Stimulated activated CD4-positive, alpha-beta T cell treated with anti-CD3 and anti-CD28 coated beads, Interleukin-2, amount 100 ng/mL, for 4 hours (primary cell): ENCODE measurements at regions not wholly inside any gene's neighbourhood (a gene's known extent, or its start where the extent isn't known, plus 50 kb on each side); places are given as distances from the start of the nearest gene placed in this dataset.

Experiments
- DNase-seq: peaks from one replicate; pipeline ENCODE4 v3.0.0-alpha.2; 2020; ENCODE audit warnings: low read depth

DNA sequence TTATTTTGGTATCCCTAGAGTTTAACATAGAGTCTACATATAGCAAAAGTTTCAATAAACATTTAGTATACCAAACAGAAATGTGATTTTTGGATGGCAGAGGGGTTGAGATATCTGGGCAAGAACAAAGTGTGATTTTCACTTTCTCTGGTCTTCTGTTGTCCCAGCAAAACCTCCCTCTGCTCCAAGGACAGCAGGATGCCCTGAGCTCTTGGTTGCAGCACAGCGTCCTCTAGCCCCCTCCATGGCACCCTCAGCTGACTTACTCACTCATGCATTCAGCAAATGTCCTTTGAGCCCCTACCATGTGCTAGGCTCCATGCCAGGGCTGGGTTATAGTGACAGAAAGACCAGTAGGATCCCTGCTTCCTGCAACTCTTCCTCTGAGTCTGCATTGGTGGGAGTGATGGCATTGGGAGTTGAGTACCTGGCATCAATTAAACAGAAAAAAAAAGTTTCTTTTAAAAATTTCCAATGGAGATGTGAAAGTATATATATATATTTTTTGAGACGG is 104.8 kb upstream of the UBL3 start:
- no peak for DNase-seq

DNA sequence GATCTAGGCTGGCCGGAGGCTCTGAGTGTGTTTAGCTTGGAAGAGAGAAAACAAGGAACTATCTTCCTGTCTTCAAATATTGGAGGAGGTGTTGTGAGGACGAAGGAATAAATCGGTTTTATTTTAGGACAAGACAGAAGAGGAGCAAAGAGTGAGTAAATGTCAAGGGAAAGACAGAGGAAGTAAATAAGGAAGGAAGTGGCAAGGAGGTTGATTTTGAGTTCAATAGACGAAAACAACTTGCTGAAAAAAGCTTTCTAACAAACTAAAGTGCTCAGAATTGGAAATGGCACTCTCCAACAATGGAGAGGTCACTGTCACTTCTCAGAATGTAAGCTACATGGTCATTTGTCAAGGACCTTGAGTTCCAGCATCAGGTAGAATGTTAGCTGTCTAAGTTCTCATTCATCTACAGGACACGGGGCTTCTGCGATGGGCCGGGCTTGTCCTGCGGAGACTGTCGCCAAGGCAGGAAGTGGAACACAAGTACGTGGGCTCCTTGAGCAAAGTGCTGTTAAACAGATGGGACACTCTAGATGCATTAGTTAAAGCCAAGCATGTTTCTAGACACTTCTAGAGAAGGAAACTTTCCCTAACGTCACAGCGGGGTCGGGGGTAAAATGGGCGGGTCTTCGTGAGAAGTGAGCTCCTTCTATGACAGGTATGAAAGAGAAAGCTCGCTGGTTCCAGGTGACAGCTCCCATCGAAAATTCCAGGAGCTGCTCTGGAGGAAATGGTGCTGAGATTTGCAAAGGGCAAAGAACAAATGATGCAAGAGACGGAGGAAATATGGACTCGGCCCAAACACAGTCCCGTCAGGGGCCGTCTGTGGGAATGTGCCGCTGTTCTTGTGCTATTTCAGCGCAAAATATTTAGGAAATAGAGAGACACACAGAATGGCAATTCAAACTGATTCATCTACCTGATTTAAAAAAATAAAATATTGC is 103.9 kb upstream of the UBL3 start:
- peak; percentile 31 for DNase-seq

DNA sequence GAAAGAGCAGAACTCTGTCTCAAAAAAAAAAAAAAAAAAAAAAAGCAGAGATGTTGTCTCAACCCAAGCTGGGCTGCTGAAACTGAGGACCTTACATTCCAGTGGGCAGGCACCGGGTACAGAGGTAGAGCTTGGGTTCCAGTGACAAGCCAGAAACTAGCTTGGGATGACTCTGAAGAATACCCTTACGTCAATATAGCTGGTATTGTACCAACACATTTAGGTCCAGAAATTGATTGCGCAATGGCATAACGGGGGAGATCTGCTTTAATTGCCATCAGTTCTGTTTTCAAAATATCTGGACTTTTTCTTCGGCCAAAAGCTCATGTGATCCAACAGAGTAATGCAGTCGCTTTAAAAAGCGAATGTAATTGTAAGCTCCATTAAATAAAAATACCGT is 103.1 kb upstream of the UBL3 start:
- DNase-seq = no peak

DNA sequence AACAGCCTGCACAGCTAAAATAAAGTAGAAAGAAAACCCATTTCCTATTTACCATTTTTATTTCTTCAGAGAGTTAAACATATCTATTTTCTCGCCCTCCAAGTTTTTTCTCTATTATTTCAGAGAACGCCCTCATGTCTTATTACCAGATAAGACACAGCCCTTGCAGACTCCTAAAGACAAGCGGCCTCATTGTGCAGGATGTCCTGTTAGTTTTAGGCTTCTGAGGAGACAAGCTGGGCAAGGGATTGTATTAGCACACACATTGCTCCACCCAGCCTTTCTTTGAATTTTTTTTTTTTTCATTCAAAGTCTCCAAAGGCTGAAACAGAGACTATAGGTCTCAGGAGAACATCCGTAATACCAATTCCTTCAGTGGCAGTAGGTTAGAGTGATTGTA is 101.8 kb upstream of the UBL3 start:
- no peak for DNase-seq

DNA sequence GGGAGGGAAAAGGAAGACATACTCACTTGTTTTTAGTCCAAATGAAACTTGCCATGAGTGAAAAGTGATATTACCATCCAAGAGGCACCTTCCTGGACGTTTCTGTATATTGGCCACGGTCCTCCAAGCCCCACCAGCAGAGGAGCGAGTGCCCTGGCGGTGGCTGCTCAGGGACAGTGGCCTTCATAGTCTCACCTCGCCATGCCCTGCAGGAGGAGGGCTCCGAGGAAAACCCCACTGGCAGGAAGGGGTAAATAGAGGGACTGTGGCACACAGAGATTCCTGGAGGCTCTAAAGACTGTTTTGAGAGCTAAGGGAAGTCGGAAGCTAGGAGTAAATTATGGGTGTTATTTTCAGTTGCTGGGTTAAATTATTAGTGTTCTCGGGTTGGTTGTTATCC is 98.4 kb upstream of the UBL3 start:
- no peak for DNase-seq

DNA sequence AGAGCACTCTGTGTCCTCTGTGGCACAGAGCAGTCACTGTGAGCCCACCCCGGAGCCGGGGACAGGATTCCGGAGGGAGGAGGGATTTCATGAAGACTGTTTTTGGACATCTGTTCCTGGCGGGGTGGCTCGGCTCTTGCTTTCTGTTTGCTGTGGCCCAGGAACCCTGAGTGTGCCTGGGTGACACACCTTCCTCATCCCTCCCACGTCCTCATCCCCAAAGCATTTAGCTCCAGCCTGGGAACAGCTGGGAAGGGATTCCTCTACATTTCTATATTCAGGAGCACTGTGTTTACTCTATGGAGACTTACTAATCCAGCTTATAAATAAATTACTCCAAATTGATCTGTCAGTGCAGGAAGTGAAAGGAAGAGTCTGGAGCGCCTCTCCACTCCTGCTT is 97.8 kb upstream of the UBL3 start:
- DNase-seq = no peak

DNA sequence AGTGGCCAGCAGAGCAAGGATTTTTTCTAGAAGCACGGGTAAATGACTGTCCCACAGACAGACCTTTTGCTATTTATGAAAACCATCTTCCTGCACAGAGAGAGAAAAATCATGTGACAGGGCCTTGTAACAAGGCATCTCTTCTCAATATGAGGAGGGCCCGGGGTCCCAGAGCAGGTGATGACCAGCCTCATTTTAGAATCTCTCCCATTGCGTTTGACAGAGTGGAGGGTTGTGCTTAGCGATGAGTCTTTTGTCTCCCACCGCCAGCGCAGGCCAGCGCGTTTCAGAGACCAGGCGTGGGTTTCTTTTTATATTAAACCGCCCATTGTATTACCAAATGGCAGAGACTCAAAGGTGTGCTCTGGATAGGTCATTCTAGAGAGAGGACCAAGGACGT is 97.4 kb upstream of the UBL3 start:
- no peak for DNase-seq

DNA sequence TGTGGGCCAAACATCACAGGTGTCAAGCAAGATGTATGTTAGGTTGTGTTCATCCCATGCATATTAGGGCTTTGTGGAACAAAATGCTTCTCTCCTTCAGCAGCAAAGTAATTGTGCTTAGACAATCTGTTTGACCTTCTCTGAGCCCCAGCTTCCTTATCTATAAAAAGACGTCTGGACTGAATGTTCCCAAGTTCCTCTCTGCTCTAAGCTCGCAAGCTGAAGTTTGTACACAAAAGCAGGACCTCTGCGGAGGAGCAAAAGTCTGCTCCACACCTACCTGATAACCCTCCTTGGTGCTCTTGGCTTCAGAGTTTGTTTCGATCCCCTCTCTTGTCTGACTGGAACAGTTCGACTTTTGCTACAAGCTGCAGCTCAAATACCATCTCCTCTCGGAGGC is 95.7 kb upstream of the UBL3 start:
- DNase-seq = no peak

DNA sequence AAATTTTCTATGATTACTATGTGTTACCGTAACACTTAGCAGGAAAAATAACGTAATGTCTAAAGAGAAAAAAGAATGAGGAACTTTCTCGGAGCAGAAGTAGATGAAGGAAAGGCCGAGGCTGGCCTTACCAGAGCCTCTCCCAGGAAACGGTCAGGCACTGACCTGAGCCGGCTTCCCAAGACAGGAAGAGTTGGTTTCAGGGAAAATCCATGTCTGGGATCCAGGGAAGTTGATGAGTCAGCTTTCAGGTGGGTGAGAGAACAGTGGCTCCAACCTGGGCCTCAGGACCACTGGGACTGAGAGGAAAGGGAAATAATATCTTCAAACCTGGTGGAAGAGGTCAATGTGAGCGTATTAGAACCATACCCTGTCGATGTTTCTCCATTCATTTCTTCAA is 93.3 kb upstream of the UBL3 start:
- no peak for DNase-seq

DNA sequence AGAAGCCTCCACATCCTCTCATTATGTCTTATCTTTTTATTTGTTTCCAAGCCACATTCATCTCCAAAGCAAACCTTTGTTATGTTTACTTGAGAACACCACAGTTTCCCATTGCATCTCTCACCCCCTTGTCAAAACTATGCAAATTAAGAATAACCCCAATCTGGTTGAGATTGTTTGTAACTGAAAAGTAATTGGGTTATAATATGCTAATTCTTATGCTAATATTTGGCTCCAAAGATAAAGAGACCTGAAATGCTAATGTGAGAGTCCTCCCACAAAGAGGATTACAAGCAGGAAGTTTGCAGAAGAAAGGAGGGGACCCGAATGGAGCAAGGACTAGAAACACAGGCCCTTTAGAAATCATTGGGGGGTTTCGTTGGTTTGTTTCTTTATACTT is 92.9 kb upstream of the UBL3 start:
- DNase-seq = no peak

DNA sequence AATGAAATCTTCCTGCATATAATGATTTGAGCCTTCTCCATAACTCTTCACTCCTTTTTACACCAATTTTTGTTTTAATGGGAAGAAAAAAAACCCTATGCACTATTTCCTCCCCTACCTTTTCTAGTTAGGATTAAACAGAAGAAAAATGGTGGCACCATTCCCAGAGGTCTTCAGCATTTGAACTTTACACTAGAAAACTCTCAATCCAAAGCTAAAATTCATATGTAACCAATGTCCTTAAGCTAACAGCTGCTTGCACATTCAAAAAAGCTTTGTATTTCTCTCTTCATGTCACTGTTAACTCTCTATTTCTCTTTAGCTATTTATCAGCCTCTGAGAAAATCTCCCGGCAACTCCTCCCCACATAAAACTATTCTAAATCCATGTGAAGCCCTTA is 90.3 kb upstream of the UBL3 start:
- no peak for DNase-seq

DNA sequence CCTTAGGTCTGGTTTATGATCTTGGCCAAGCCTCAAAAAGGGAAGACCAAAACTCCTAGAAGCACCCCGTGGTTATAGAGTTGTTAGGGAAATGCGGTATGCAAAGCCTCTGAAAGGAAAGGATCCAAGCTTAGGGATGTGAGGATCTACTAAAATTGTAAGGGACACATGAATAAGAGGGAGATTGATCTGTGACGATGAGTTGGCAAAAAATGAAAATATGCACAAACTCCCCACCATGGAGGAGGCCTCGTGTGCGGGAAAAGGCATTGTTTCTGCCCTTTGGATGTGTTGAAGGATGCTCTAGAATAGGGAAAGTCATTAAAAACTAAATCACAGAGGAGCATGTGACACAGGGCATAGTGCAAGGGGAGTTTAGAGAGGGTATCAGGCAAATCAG is 88.7 kb upstream of the UBL3 start:
- no peak for DNase-seq

DNA sequence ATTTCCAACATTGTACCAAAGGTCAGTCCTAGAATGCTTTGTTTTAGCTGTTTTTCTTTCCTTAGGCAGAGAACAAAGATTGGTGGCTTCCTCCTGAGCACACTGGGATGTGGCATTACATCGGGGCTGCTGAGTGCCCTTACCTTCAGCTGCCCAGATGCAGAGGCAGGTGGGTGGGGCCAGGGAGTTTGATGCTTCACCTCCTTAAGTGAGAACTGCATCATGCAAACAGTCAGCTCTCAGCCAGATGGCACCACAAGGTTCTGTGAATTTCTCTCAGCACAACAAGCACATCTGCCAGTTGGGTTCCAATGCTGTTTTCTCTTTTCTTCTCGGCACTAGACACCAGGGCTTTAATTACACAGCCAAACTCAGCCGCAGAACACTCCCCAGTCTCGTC is 87.4 kb upstream of the UBL3 start:
- DNase-seq = peak; percentile 31

DNA sequence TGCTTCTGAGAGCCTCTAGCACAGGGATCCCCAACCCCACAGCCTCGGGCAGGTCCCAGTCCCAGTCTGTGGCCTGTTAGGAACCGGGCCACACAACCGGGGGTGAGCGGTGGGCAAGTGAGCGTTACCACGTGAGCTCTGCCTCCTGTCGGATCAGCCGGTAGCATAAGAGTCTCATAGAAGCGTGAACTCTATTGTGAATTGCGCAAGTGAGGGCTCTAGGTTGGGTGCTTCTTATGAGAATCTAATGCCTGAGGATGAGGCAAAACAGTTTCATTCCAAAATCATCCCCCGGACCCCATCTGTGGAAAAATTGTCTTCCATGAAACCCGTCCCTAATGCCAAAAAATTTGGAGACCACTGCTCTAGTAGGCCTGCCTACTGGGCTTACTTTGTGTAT is 87.0 kb upstream of the UBL3 start:
- no peak for DNase-seq

DNA sequence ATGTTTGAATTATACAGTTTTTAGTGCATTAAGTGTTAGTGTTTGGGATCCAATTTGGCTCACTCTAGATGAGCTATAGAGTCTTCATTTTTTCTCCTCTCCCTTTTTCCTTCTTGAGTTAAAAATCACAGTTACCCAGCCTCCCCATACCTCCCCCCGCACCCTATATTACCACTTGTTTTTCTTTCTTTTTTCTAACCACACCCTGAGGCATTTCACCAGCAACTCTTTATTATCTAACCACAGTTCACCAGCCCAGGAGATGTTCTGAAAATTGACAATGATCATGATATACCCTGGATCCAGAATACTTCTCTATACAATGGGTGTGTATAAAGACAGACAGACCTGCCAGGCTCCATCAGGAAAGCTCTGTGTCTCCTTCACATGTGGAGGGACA is 86.5 kb upstream of the UBL3 start:
- no peak for DNase-seq

DNA sequence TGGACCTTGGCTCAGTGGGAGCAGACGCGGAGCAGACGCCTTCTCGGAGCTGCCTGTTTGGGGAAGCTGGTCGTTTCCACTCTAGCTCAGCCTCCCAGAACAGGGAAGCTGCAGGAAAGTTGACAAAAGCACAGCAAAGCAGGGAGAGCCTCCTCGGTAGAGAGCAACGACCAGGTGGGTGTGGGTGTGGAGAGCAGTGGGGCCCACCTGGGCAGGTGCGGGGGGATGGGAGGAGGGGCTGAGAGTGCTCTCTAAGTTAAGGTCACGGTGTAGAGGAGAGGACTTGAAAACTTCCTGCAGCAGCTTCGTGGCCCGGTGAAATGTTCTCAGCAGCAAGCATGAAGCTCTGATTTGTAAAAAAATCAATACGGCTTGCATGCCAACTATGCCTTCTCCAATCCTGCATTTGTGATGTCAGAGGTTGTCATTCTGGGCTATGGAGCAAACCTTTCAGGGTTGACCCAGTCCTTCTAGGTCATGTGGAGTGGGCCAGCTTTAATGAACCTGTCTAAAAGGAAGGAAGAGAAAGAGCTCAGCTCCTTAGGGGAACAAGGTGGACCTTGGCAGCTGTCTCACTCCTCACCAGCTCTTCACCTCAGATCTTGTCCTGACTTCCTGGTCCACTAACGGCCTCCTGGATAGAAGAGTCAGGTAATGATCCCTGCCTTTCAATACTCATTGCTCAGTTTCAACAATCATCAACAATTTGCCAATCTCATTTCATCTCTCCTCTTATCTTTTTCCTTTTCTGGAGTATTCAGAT is 85.8 kb upstream of the UBL3 start:
- no peak for DNase-seq

DNA sequence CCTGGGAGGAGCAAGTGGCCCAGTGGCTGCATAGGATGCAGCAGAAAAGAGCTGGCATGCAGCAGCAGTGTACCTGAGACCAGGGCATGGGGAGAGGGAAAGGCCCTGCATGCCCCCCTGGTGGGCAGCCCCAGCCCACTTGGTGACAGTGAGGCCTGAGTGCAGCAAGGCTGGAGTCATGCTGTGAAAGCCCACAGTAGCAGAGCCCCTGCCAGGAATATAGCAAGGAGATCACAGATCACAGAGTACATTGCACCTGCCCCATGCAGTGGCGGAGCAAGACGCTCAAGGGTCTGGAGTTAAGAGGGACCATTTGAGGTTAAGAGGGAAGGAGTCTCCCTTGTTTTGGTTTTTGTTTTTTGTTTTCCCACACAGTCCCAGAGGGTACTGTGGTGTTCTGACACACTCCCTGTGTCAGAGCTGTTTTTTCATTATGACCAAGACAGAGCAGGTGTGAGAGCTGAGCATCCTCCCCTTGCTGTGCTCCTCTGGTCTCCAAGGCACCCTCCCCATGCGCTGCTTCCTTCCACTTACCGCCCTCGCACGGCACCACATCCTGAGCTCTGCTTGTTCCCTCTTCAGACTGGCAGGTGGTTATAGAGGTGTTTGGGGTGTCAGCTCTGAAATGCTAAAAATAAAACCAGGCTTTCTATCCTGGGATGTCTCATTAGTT is 85.0 kb upstream of the UBL3 start:
- DNase-seq = peak; percentile 29

DNA sequence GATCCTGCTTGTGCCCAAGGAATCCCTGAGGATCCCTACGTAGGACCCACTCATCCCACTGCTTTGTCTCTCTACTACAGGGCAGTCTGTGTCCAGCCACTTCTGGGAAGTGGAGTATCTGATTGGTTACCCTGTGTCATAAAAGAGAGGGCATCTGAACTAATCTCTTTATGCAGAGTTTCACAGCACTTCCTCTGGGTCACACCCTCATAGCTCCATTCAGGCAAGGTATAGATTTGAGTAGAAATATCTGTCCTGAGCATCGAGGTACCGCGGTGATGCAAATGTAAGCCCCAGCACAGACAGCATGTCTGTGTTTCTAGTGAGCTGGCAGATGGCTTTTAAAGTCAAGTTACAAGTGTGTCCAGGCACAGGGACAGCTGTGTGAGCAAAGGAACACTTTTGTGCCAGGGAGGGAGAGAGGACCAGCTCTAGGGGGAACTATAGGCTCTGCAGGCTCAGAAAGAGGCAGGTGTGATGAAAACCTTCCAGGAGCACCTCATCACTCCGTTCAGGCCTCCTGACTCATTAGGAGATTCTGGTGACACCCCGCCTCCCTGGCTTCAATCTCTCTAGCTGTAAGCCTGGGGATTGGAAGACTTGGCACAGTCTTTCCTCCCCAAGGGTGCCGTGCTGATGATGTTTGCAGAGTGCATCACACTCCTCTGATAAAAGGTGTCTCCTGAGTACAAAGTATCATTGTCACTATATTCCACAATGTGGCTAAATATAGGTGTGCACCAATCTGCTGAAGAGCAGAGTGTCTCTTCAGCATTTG is 84.3 kb upstream of the UBL3 start:
- no peak for DNase-seq

DNA sequence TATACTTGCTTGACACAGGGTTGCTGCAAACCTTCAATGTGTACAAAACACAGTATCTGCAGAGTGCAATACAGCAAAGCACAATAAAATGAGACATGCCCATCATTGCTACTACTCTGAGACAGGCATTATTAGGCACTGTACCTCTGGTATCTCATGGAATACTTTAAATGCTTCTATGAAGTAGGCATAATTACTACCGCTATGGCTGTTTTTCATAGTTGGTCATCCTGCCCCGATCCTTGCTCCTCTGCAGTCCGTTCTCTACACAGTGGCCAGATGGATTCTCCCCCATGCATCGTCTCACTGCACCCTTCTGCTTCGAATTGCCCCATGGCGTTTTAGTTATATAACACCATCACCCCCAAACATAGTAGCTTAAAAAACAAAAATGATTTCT is 83.0 kb upstream of the UBL3 start:
- no peak for DNase-seq

DNA sequence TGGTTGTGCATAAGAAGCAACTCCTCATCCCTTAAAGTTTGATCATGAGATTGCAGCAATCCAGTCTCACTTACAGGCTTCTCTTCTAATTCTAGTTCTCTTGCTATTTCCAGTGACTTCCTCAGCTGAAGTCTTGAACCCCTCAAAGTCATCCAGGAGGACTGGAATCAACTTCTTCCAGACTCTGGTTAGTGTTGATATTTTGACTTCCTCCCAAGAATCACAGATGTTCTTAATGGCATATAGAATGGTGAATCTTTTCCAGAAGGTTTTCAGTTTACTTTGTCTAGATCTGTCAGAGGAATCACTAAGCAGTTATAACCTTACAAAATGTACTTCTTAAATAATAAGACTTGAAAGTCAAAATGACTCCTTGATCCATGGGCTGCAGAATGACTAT is 81.3 kb upstream of the UBL3 start:
- no peak for DNase-seq

DNA sequence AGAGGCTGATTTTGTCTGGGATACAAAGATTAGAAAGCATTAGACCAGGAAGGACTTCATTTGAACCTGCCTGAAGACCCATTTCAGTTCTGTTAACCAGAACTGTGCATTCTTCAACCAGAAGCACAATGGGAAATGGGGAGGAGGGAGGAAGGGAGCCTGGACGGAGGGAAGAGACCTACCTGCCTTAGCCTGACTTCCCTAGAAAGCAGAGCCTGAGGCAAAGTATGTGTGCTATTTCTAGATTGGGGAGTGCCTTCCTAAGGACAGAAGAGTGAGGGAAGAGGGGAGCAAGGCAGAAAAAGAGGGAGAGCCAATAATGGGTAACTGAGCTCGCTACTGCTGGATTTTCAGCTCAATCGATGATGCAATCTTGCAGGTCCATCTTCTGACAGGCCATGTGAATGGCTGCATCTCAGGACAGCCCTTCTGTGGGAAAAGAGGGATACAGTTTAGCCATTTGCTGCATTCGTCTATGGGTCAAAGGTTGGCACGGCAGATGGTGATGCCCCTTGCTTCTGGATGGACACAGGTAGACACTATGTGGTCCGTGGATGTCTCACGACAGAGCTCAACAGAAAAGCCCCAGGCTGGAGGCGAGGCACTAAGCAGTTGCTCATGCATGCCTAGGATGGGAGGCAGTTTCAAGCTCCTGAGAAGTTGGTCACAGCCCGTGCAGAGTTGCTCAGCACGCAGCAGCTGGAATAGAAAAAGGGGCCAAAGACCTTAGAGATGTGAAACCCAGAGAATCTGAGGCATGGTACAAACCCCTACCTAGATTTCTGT is 78.8 kb upstream of the UBL3 start:
- no peak for DNase-seq
